ENCODE measurements at regions not wholly inside any gene's neighbourhood (a gene's known extent, or its start where the extent isn't known, plus 50 kb on each side); places are given as distances from the start of the nearest gene placed in this dataset.

DNA sequence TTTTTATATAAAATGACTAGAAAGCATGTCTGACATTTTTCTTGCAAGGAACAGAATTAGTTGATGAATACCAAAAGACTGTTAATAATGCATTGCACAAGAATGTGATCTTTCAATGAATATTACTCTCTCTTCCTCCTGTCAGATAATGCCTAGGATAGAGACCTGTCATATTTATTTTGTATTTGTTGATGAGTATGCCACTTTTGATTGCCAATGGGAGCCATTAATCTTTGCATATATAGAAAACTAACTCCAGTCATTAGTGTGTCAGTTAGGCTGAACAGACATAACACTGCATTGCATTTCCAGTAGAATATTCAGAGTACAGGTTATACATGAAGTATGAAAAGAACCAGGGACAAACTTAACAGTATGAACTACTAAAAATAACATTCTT is 1125.3 kb downstream of the LRFN5 start:
- TF ChIP-seq, protein P1, sequence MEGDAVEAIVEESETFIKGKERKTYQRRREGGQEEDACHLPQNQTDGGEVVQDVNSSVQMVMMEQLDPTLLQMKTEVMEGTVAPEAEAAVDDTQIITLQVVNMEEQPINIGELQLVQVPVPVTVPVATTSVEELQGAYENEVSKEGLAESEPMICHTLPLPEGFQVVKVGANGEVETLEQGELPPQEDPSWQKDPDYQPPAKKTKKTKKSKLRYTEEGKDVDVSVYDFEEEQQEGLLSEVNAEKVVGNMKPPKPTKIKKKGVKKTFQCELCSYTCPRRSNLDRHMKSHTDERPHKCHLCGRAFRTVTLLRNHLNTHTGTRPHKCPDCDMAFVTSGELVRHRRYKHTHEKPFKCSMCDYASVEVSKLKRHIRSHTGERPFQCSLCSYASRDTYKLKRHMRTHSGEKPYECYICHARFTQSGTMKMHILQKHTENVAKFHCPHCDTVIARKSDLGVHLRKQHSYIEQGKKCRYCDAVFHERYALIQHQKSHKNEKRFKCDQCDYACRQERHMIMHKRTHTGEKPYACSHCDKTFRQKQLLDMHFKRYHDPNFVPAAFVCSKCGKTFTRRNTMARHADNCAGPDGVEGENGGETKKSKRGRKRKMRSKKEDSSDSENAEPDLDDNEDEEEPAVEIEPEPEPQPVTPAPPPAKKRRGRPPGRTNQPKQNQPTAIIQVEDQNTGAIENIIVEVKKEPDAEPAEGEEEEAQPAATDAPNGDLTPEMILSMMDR (IDR thresholded peaks at IDR 0.05; ENCODE audit: low read depth, low read length), result no peak
- TF ChIP-seq POLR2A (IDR thresholded peaks at IDR 0.05; ENCODE audit: extremely low read depth, insufficient read length), result no peak

Measured in NB4 (cell line).